ENCODE measurements at regions not wholly inside any gene's neighbourhood (a gene's known extent, or its start where the extent isn't known, plus 50 kb on each side); places are given as distances from the start of the nearest gene placed in this dataset.

GRCh38 chr1:184890539-184890973 lies 83.8 kb downstream of the NIBAN1 start:
- TF ChIP-seq, protein P1, sequence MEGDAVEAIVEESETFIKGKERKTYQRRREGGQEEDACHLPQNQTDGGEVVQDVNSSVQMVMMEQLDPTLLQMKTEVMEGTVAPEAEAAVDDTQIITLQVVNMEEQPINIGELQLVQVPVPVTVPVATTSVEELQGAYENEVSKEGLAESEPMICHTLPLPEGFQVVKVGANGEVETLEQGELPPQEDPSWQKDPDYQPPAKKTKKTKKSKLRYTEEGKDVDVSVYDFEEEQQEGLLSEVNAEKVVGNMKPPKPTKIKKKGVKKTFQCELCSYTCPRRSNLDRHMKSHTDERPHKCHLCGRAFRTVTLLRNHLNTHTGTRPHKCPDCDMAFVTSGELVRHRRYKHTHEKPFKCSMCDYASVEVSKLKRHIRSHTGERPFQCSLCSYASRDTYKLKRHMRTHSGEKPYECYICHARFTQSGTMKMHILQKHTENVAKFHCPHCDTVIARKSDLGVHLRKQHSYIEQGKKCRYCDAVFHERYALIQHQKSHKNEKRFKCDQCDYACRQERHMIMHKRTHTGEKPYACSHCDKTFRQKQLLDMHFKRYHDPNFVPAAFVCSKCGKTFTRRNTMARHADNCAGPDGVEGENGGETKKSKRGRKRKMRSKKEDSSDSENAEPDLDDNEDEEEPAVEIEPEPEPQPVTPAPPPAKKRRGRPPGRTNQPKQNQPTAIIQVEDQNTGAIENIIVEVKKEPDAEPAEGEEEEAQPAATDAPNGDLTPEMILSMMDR (IDR thresholded peaks at IDR 0.05; ENCODE audit: low read depth, low read length) = no peak
- TF ChIP-seq POLR2A (IDR thresholded peaks at IDR 0.05; ENCODE audit: extremely low read depth, insufficient read length) (no peak), MAX (IDR thresholded peaks at IDR 0.05; ENCODE audit: low read depth, low read length) (no peak)
